ENCODE measurements at regions not wholly inside any gene's neighbourhood (a gene's known extent, or its start where the extent isn't known, plus 50 kb on each side); places are given as distances from the start of the nearest gene placed in this dataset.

GRCh38 chr2:118529908-118530599, 317.4 kb downstream of the EN1 start:
- 0% methylated on average over 2 of the region's 5 CpGs for WGBS (ENCODE audit: insufficient coverage)
- H3K27me3 ChIP-seq (ENCODE audit: control insufficient read depth, insufficient read depth, low read length): peaks cover 7% of the 10 kb centered on the region
- H3K4me1 ChIP-seq (ENCODE audit: control insufficient read depth, insufficient read depth, low read length): no peaks in the 10 kb centered on the region
- peak in 3 of 6 donors; percentile 23 to 79 (median 57) for DNase-seq (ENCODE audit: low read depth in 4 of 6, low spot score in 6 of 6)
- no peak overlapping the region for H3K27ac ChIP-seq (ENCODE audit: low read depth, low read length)
- no peak overlapping the region for H3K4me3 ChIP-seq (ENCODE audit: low read depth, low read length)
- no peaks in the 10 kb centered on the region for H3K9me3 ChIP-seq (ENCODE audit: control insufficient read depth, insufficient read depth, low read length)
- H3K36me3 ChIP-seq (ENCODE audit: control insufficient read depth, insufficient read depth, low read length): no peaks in the 10 kb centered on the region

- no peaks in the 10 kb centered on the region for H3K4me1 ChIP-seq (ENCODE audit: control insufficient read depth, insufficient read depth, low read length)
- H3K27ac ChIP-seq (ENCODE audit: low read depth, low read length): no peak overlapping the region
- no peak for DNase-seq (ENCODE audit: low read depth in 4 of 6, low spot score in 6 of 6)
- no peaks in the 10 kb centered on the region for H3K36me3 ChIP-seq (ENCODE audit: control insufficient read depth, insufficient read depth, low read length)
- no peak overlapping the region for H3K4me3 ChIP-seq (ENCODE audit: low read depth, low read length)
- H3K27me3 ChIP-seq (ENCODE audit: control insufficient read depth, insufficient read depth, low read length): peaks cover 6% of the 10 kb centered on the region
- no CpG with 5 or more reads among the region's 4 CpGs for WGBS (ENCODE audit: insufficient coverage)
- H3K9me3 ChIP-seq (ENCODE audit: control insufficient read depth, insufficient read depth, low read length): no peaks in the 10 kb centered on the region
Observed at GRCh38 chr2:118527571-118527970, 319.9 kb downstream of the EN1 start.

GRCh38 chr2:118525346-118525745, 322.1 kb downstream of the EN1 start:
- H3K27me3 ChIP-seq (ENCODE audit: control insufficient read depth, insufficient read depth, low read length): peaks cover 6% of the 10 kb centered on the region
- DNase-seq (ENCODE audit: low read depth in 4 of 6, low spot score in 6 of 6): no peak
- H3K9me3 ChIP-seq (ENCODE audit: control insufficient read depth, insufficient read depth, low read length): peaks cover 2% of the 10 kb centered on the region

GRCh38 chr2:118524911-118525310, 322.5 kb downstream of the EN1 start:
- DNase-seq (ENCODE audit: low read depth in 4 of 6, low spot score in 6 of 6): no peak
- Histone ChIP-seq H3K4me3 (ENCODE audit: low read depth, low read length) (no peak overlapping the region), H3K4me1 (ENCODE audit: control insufficient read depth, insufficient read depth, low read length) (no peaks in the 10 kb centered on the region), H3K36me3 (ENCODE audit: control insufficient read depth, insufficient read depth, low read length) (no peaks in the 10 kb centered on the region), H3K9me3 (ENCODE audit: control insufficient read depth, insufficient read depth, low read length) (peaks cover 2% of the 10 kb centered on the region), H3K27ac (ENCODE audit: low read depth, low read length) (no peak overlapping the region), H3K27me3 (ENCODE audit: control insufficient read depth, insufficient read depth, low read length) (peaks cover 6% of the 10 kb centered on the region)

More at GRCh38 chr2:118525346-118525745, 322.1 kb downstream of the EN1 start:
- no peak overlapping the region for H3K4me3 ChIP-seq (ENCODE audit: low read depth, low read length)
- no peaks in the 10 kb centered on the region for H3K4me1 ChIP-seq (ENCODE audit: control insufficient read depth, insufficient read depth, low read length)
- H3K27ac ChIP-seq (ENCODE audit: low read depth, low read length): no peak overlapping the region
- H3K36me3 ChIP-seq (ENCODE audit: control insufficient read depth, insufficient read depth, low read length): no peaks in the 10 kb centered on the region

GRCh38 chr2:118523761-118524160, 323.7 kb downstream of the EN1 start:
- Histone ChIP-seq H3K9me3 (ENCODE audit: control insufficient read depth, insufficient read depth, low read length) (peaks cover 2% of the 10 kb centered on the region), H3K27me3 (ENCODE audit: control insufficient read depth, insufficient read depth, low read length) (peaks cover 6% of the 10 kb centered on the region), H3K27ac (ENCODE audit: low read depth, low read length) (no peak overlapping the region), H3K4me1 (ENCODE audit: control insufficient read depth, insufficient read depth, low read length) (no peaks in the 10 kb centered on the region), H3K36me3 (ENCODE audit: control insufficient read depth, insufficient read depth, low read length) (no peaks in the 10 kb centered on the region), H3K4me3 (ENCODE audit: low read depth, low read length) (no peak overlapping the region)
- WGBS (ENCODE audit: insufficient coverage): 89% methylated on average over 3 of the region's 3 CpGs
- no peak for DNase-seq (ENCODE audit: low read depth in 4 of 6, low spot score in 6 of 6)

- H3K27ac ChIP-seq (ENCODE audit: low read depth, low read length): no peak overlapping the region
- no peak overlapping the region for H3K4me3 ChIP-seq (ENCODE audit: low read depth, low read length)
- H3K9me3 ChIP-seq (ENCODE audit: control insufficient read depth, insufficient read depth, low read length): peaks cover 2% of the 10 kb centered on the region
- H3K4me1 ChIP-seq (ENCODE audit: control insufficient read depth, insufficient read depth, low read length): no peaks in the 10 kb centered on the region
- H3K27me3 ChIP-seq (ENCODE audit: control insufficient read depth, insufficient read depth, low read length): no peaks in the 10 kb centered on the region
- no peak for DNase-seq (ENCODE audit: low read depth in 4 of 6, low spot score in 6 of 6)
- no CpG with 5 or more reads among the region's 1 CpG for WGBS (ENCODE audit: insufficient coverage)
- no peaks in the 10 kb centered on the region for H3K36me3 ChIP-seq (ENCODE audit: control insufficient read depth, insufficient read depth, low read length)
Observed at GRCh38 chr2:118521960-118522359, 325.5 kb downstream of the EN1 start.

GRCh38 chr2:118521272-118521671, 326.2 kb downstream of the EN1 start:
- no peak overlapping the region for H3K27ac ChIP-seq (ENCODE audit: low read depth, low read length)
- no peaks in the 10 kb centered on the region for H3K36me3 ChIP-seq (ENCODE audit: control insufficient read depth, insufficient read depth, low read length)
- no CpG with 5 or more reads among the region's 3 CpGs for WGBS (ENCODE audit: insufficient coverage)
- H3K9me3 ChIP-seq (ENCODE audit: control insufficient read depth, insufficient read depth, low read length): peaks cover 2% of the 10 kb centered on the region
- no peaks in the 10 kb centered on the region for H3K27me3 ChIP-seq (ENCODE audit: control insufficient read depth, insufficient read depth, low read length)
- no peak for DNase-seq (ENCODE audit: low read depth in 4 of 6, low spot score in 6 of 6)
- no peak overlapping the region for H3K4me3 ChIP-seq (ENCODE audit: low read depth, low read length)
- H3K4me1 ChIP-seq (ENCODE audit: control insufficient read depth, insufficient read depth, low read length): no peaks in the 10 kb centered on the region

GRCh38 chr2:118520246-118520645, 327.2 kb downstream of the EN1 start:
- Histone ChIP-seq H3K4me1 (ENCODE audit: control insufficient read depth, insufficient read depth, low read length) (no peaks in the 10 kb centered on the region), H3K27ac (ENCODE audit: low read depth, low read length) (no peak overlapping the region), H3K9me3 (ENCODE audit: control insufficient read depth, insufficient read depth, low read length) (peaks cover 2% of the 10 kb centered on the region), H3K4me3 (ENCODE audit: low read depth, low read length) (no peak overlapping the region), H3K27me3 (ENCODE audit: control insufficient read depth, insufficient read depth, low read length) (no peaks in the 10 kb centered on the region), H3K36me3 (ENCODE audit: control insufficient read depth, insufficient read depth, low read length) (no peaks in the 10 kb centered on the region)
- peak in 1 of 6 donors; percentile 12 for DNase-seq (ENCODE audit: low read depth in 4 of 6, low spot score in 6 of 6)
- WGBS (ENCODE audit: insufficient coverage): 72% methylated on average over 4 of the region's 4 CpGs

GRCh38 chr2:118519511-118519910, 327.9 kb downstream of the EN1 start:
- H3K9me3 ChIP-seq (ENCODE audit: control insufficient read depth, insufficient read depth, low read length): peaks cover 2% of the 10 kb centered on the region
- DNase-seq (ENCODE audit: low read depth in 4 of 6, low spot score in 6 of 6): peak in 1 of 6 donors; percentile 49
- H3K36me3 ChIP-seq (ENCODE audit: control insufficient read depth, insufficient read depth, low read length): no peaks in the 10 kb centered on the region
- H3K4me3 ChIP-seq (ENCODE audit: low read depth, low read length): no peak overlapping the region
- no peaks in the 10 kb centered on the region for H3K27me3 ChIP-seq (ENCODE audit: control insufficient read depth, insufficient read depth, low read length)
- H3K4me1 ChIP-seq (ENCODE audit: control insufficient read depth, insufficient read depth, low read length): no peaks in the 10 kb centered on the region
- H3K27ac ChIP-seq (ENCODE audit: low read depth, low read length): no peak overlapping the region

- no peaks in the 10 kb centered on the region for H3K9me3 ChIP-seq (ENCODE audit: control insufficient read depth, insufficient read depth, low read length)
- no peak for DNase-seq (ENCODE audit: low read depth in 4 of 6, low spot score in 6 of 6)
- H3K27ac ChIP-seq (ENCODE audit: low read depth, low read length): no peak overlapping the region
- H3K4me3 ChIP-seq (ENCODE audit: low read depth, low read length): no peak overlapping the region
- H3K36me3 ChIP-seq (ENCODE audit: control insufficient read depth, insufficient read depth, low read length): no peaks in the 10 kb centered on the region
- H3K27me3 ChIP-seq (ENCODE audit: control insufficient read depth, insufficient read depth, low read length): no peaks in the 10 kb centered on the region
- no peaks in the 10 kb centered on the region for H3K4me1 ChIP-seq (ENCODE audit: control insufficient read depth, insufficient read depth, low read length)
- 86% methylated on average over 3 of the region's 4 CpGs for WGBS (ENCODE audit: insufficient coverage)
Observed at GRCh38 chr2:118510807-118511206, 336.6 kb downstream of the EN1 start.
